Naive thymus-derived CD4-positive, alpha-beta T cell (primary cell): ENCODE measurements at regions not wholly inside any gene's neighbourhood (a gene's known extent, or its start where the extent isn't known, plus 50 kb on each side); places are given as distances from the start of the nearest gene placed in this dataset.
"Not testable (repeated sequence)": the region's sequence is repeated elsewhere in the genome, so short reads cannot be mapped to it uniquely, and the experiment has no call there.

Experiments used
- ATAC-seq: fragments of 150-1000 bp; cut with Tn5 transposase; 2 replicates; pipeline ENCODE4 v1.10.0; 2021; ENCODE audit warnings: mild to moderate bottlenecking, moderate library complexity
- CTCF ChIA-PET: fragments of 350-600 bp; sonication (Branson Sonifier 250); formaldehyde crosslinking; loops from one replicate; lab custom pipeline; 2021; ENCODE audit warnings: antibody characterized with exemption; lab: Charles Lee
- POLR2A ChIA-PET: fragments of 350-600 bp; sonication (Branson Sonifier 250); formaldehyde crosslinking; loops from one replicate; lab custom pipeline; 2021; ENCODE audit warnings: antibody characterized with exemption, inconsistent platforms; lab: Charles Lee
- DNase-seq, 9 donors: peaks; one replicate each; pipeline versions ENCODE4 v3.0.0 to v3.0.0-alpha.2; 2020 to 2022; ENCODE audit warnings: mixed read lengths in 1 of 9
- H3K27ac ChIP-seq: one replicate; pipeline ENCODE4 v1.7.0; 2013; ENCODE audit warnings: mild to moderate bottlenecking, low read depth, low read length, moderate library complexity
- H3K27me3 ChIP-seq, 2 donors: one replicate each; pipeline ENCODE4 v1.7.0; 2013; ENCODE audit warnings: low read length in 2 of 2, mild to moderate bottlenecking in 2 of 2, moderate library complexity in 2 of 2; ENCODE audit not compliant: control insufficient read depth in 2 of 2, insufficient read depth in 2 of 2
- H3K36me3 ChIP-seq, 3 experiments: 1 replicate in 2 of 3; 2 replicates in 1 of 3; pipeline ENCODE4 v1.7.0; 2013; ENCODE audit warnings: low read length in 3 of 3, mild to moderate bottlenecking in 3 of 3, moderate library complexity in 1 of 3; ENCODE audit not compliant: insufficient read depth in 3 of 3, control insufficient read depth in 2 of 3
- H3K4me1 ChIP-seq, 2 donors: one replicate each; pipeline ENCODE4 v1.7.0; 2013; ENCODE audit warnings: low read length in 2 of 2, mild to moderate bottlenecking in 2 of 2, moderate library complexity in 1 of 2; ENCODE audit not compliant: control insufficient read depth in 2 of 2, insufficient read depth in 2 of 2
- H3K4me3 ChIP-seq: 2 replicates; pipeline ENCODE4 v1.7.0; 2013; ENCODE audit warnings: mild to moderate bottlenecking, low read length
- H3K9me3 ChIP-seq, 3 experiments: 1 replicate in 2 of 3; 2 replicates in 1 of 3; pipeline ENCODE4 v1.7.0; 2013; ENCODE audit warnings: low read length in 3 of 3; ENCODE audit not compliant: control insufficient read depth in 2 of 3
- H3K27ac Mint-ChIP-seq, 9 donors: one replicate each; pipeline ENCODE4 v1.8.0; 2020 to 2022; ENCODE audit warnings: mixed read lengths in 9 of 9, mild to moderate bottlenecking in 8 of 9, moderate library complexity in 5 of 9, inconsistent platforms in 2 of 9
- H3K27me3 Mint-ChIP-seq, 5 donors: one replicate each; pipeline ENCODE4 v1.8.0; 2021 to 2022; ENCODE audit warnings: mixed read lengths in 5 of 5, mild to moderate bottlenecking in 1 of 5
- H3K36me3 Mint-ChIP-seq, 5 donors: one replicate each; pipeline ENCODE4 v1.8.0; 2020 to 2022; ENCODE audit warnings: mixed read lengths in 5 of 5, mild to moderate bottlenecking in 3 of 5, inconsistent platforms in 1 of 5
- H3K4me1 Mint-ChIP-seq, 7 donors: one replicate each; pipeline ENCODE4 v1.8.0; 2020 to 2022; ENCODE audit warnings: mixed read lengths in 7 of 7, mild to moderate bottlenecking in 3 of 7, inconsistent platforms in 1 of 7
- H3K4me3 Mint-ChIP-seq, 10 donors: one replicate each; pipeline ENCODE4 v1.8.0; 2020 to 2022; ENCODE audit warnings: mild to moderate bottlenecking in 10 of 10, mixed read lengths in 10 of 10, moderate library complexity in 6 of 10, inconsistent platforms in 2 of 10
- H3K9me3 Mint-ChIP-seq, 11 donors: one replicate each; pipeline ENCODE4 v1.8.0; 2020 to 2022; ENCODE audit warnings: mixed read lengths in 11 of 11, mild to moderate bottlenecking in 4 of 11, inconsistent platforms in 1 of 11, moderate library complexity in 1 of 11
- intact Hi-C, 2 donors: fragments of 100-400 bp; cut with micrococcal nuclease; formaldehyde crosslinking; loops; one replicate each; pipeline ENCODE4 v1.15.1; 2023

- Mint-ChIP-seq H3K4me1 (no peaks in the 10 kb centered on the region), H3K27me3 (peaks cover 0 to 5% (median 0%) of the 10 kb centered on the region in 5 donors), H3K9me3 (peaks cover 0 to 24% (median 10%) of the 10 kb centered on the region in 11 donors), H3K27ac (no peak overlapping the region), H3K36me3 (peaks cover 0 to 13% (median 8%) of the 10 kb centered on the region in 5 donors), H3K4me3 (no peak overlapping the region)
- no peaks in the 10 kb centered on the region for H3K27me3 ChIP-seq
- ChIA-PET POLR2A (no interaction called here), CTCF (no interaction called here)
- no peaks in the 10 kb centered on the region for H3K36me3 ChIP-seq
- no peaks in the 10 kb centered on the region for H3K4me1 ChIP-seq
- no peak overlapping the region for H3K4me3 ChIP-seq
- no peak overlapping the region for H3K27ac ChIP-seq
- no peak for DNase-seq
- ATAC-seq: no peak
- H3K9me3 ChIP-seq: no peaks in the 10 kb centered on the region
- intact Hi-C loops: no loop called here
These were observed 166.4 kb downstream of the C16orf95 start for GRCh38 chr16:87150681-87151280.

DNA sequence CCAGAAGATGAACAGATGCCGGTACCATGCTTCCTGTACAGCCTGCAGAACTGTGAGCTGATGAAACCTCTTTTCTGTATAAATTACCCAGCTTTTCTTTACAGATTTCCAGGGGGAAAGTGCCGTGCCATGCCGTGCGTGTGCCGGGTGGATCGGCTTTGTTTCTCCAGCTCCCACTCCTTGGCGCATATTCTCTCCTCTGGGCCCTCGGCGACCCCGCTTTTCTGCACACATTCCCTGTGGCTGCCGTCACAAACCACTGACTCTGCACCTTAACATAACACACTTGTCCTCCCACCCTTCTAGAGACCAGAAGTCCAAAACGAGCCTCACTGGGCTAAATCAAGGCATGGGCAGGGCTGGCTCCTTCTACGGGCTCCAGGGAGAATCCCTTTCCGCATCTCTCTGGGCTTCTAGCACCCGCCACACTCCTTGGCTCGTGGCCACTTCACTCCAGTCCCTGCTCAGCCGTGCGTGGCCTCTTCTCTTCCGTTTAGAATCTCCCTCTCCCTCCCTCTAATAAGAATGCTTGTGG lies 164.9 kb downstream of the C16orf95 start:
- ATAC-seq (no peak), DNase-seq (no peak)
- Mint-ChIP-seq H3K4me1 (no peaks in the 10 kb centered on the region), H3K4me3 (no peak overlapping the region), H3K9me3 (peaks cover 0 to 24% (median 7%) of the 10 kb centered on the region in 11 donors), H3K27me3 (peaks cover 0 to 8% (median 0%) of the 10 kb centered on the region in 5 donors), H3K27ac (no peak overlapping the region), H3K36me3 (peaks cover 0 to 13% (median 8%) of the 10 kb centered on the region in 5 donors)
- Histone ChIP-seq H3K36me3 (no peaks in the 10 kb centered on the region), H3K27ac (no peak overlapping the region), H3K9me3 (no peaks in the 10 kb centered on the region), H3K4me3 (no peak overlapping the region), H3K4me1 (no peaks in the 10 kb centered on the region), H3K27me3 (no peaks in the 10 kb centered on the region)
- intact Hi-C loops: no loop called here
- ChIA-PET POLR2A (no interaction called here), CTCF (no interaction called here)

DNA sequence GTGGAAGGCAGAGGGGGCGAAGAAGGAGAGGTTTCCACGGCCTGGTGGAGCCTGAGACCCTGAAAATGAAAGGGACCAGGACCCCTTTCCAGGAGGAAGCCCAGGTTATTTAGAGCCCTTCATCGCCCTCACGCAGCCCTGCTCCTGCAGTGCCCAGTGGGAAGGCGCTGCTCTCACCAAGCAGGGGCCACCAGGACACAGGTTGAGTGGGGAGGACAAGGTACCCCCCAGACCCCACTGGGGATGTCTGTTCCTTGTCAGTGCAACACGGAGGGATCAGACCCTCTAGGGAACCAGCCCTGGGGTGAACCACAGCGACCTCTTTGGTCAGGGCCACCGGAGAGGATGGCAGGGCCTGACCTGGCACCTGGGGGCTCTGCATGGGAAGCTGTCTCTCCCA lies 163.9 kb downstream of the C16orf95 start:
- H3K27me3 Mint-ChIP-seq: peaks cover 0 to 4% (median 0%) of the 10 kb centered on the region in 5 donors
- peaks cover 0 to 17% (median 8%) of the 10 kb centered on the region in 5 donors for H3K36me3 Mint-ChIP-seq
- ChIA-PET CTCF (no interaction called here), POLR2A (no interaction called here)
- H3K27ac Mint-ChIP-seq: no peak overlapping the region
- no peak for ATAC-seq
- Histone ChIP-seq H3K9me3 (no peaks in the 10 kb centered on the region), H3K27me3 (no peaks in the 10 kb centered on the region), H3K27ac (no peak overlapping the region), H3K36me3 (no peaks in the 10 kb centered on the region), H3K4me1 (no peaks in the 10 kb centered on the region), H3K4me3 (no peak overlapping the region)
- intact Hi-C loops: no loop called here
- no peak overlapping the region for H3K4me3 Mint-ChIP-seq
- DNase-seq: no peak
- H3K9me3 Mint-ChIP-seq: peaks cover 0 to 24% (median 7%) of the 10 kb centered on the region in 11 donors
- H3K4me1 Mint-ChIP-seq: no peaks in the 10 kb centered on the region

- DNase-seq, H3K9me3 ChIP-seq, H3K27me3 Mint-ChIP-seq, H3K27ac ChIP-seq, H3K36me3 ChIP-seq, ATAC-seq, H3K4me3 ChIP-seq, H3K4me1 Mint-ChIP-seq, intact Hi-C loops, CTCF ChIA-PET, POLR2A ChIA-PET, H3K27me3 ChIP-seq, H3K4me3 Mint-ChIP-seq, H3K4me1 ChIP-seq: not testable (repeated sequence)
- Mint-ChIP-seq H3K27ac (peak overlapping the region in 1 of 9 donors; percentile 19), H3K36me3 (peaks cover 0 to 12% (median 8%) of the 10 kb centered on the region in 5 donors), H3K9me3 (peaks cover 0 to 15% (median 2%) of the 10 kb centered on the region in 11 donors)
These were observed 161.9 kb downstream of the C16orf95 start for GRCh38 chr16:87155315-87155714.

GRCh38 chr16:87156195-87156594 lies 161.0 kb downstream of the C16orf95 start:
- Mint-ChIP-seq H3K36me3 (peaks cover 0 to 10% (median 8%) of the 10 kb centered on the region in 5 donors), H3K4me1 (no peaks in the 10 kb centered on the region), H3K9me3 (peaks cover 0 to 11% (median 2%) of the 10 kb centered on the region in 11 donors), H3K27me3 (peaks cover 0 to 11% (median 6%) of the 10 kb centered on the region in 5 donors), H3K27ac (no peak overlapping the region), H3K4me3 (no peak overlapping the region)
- ChIA-PET CTCF (no interaction called here), POLR2A (no interaction called here)
- Histone ChIP-seq H3K4me1 (no peaks in the 10 kb centered on the region), H3K36me3 (no peaks in the 10 kb centered on the region), H3K27me3 (no peaks in the 10 kb centered on the region), H3K27ac (no peak overlapping the region), H3K9me3 (no peaks in the 10 kb centered on the region), H3K4me3 (no peak overlapping the region)
- no peak for DNase-seq
- intact Hi-C loops: no loop called here
- no peak for ATAC-seq

GRCh38 chr16:87160234-87160636 lies 157.0 kb downstream of the C16orf95 start:
- Histone ChIP-seq H3K27me3 (no peaks in the 10 kb centered on the region), H3K27ac (no peak overlapping the region), H3K4me1 (no peaks in the 10 kb centered on the region), H3K4me3 (no peak overlapping the region), H3K36me3 (no peaks in the 10 kb centered on the region), H3K9me3 (no peaks in the 10 kb centered on the region)
- H3K4me3 Mint-ChIP-seq: no peak overlapping the region
- DNase-seq (no peak), ATAC-seq (no peak)
- H3K27me3 Mint-ChIP-seq: peaks cover 0 to 13% (median 6%) of the 10 kb centered on the region in 5 donors
- H3K27ac Mint-ChIP-seq: no peak overlapping the region
- peaks cover 0 to 5% (median 3%) of the 10 kb centered on the region in 5 donors for H3K36me3 Mint-ChIP-seq
- intact Hi-C loops: no loop called here
- H3K4me1 Mint-ChIP-seq: peaks cover 0 to 3% (median 0%) of the 10 kb centered on the region in 7 donors
- CTCF ChIA-PET: no interaction called here
- POLR2A ChIA-PET: no interaction called here
- H3K9me3 Mint-ChIP-seq: peaks cover 0 to 8% (median 3%) of the 10 kb centered on the region in 11 donors
